H1 (cell line): ENCODE measurements at regions not wholly inside any gene's neighbourhood (a gene's known extent, or its start where the extent isn't known, plus 50 kb on each side); places are given as distances from the start of the nearest gene placed in this dataset.

ENCODE experiments used
- CTCF ChIA-PET: fragments of 300-600 bp; sonication (Branson Sonifier 250); formaldehyde crosslinking; loops from one replicate; lab custom pipeline; 2021; ENCODE audit not compliant: partially characterized antibody; lab: Charles Lee
- POLR2A ChIA-PET: fragments of 300-600 bp; sonication (Branson Sonifier 250); formaldehyde crosslinking; loops from one replicate; lab custom pipeline; 2021; ENCODE audit warnings: inconsistent platforms; ENCODE audit not compliant: partially characterized antibody; lab: Charles Lee
- DNase-seq, 2 experiments: peaks; one replicate each; pipeline versions ENCODE4 v3.0.0 to v3.0.0-alpha.2; 2010 to 2022; ENCODE audit warnings: low spot score in 2 of 2, low read depth in 1 of 2, mixed read lengths in 1 of 2
- FAIRE-seq: peaks from 2 replicates; lab custom pipeline; 2011; peaks lifted over from hg19 to GRCh38; lab: Jason Lieb, UNC
- H2AFZ ChIP-seq: 2 replicates; pipeline ENCODE4 v1.8.1; 2012; ENCODE audit warnings: low read length, inconsistent platforms
- H2AK5ac ChIP-seq: 2 replicates; pipeline ENCODE4 v1.6.1; 2013; ENCODE audit warnings: low read depth, low read length
- H2BK120ac ChIP-seq: replicated peaks from 2 replicates; pipeline ENCODE3; 2013; ENCODE audit warnings: low read depth, low read length, inconsistent platforms
- H2BK12ac ChIP-seq: 2 replicates; pipeline ENCODE4 v1.6.1; 2013; ENCODE audit warnings: low read depth, low read length
- H2BK15ac ChIP-seq: 2 replicates; pipeline ENCODE4 v1.6.1; 2013; ENCODE audit warnings: low read length
- H2BK20ac ChIP-seq: 2 replicates; pipeline ENCODE4 v1.6.1; 2013; ENCODE audit warnings: low read length
- H2BK5ac ChIP-seq: 2 replicates; pipeline ENCODE4 v1.6.1; 2013; ENCODE audit warnings: low read depth, low read length
- H3K14ac ChIP-seq: 2 replicates; pipeline ENCODE4 v1.6.1; 2013; ENCODE audit warnings: inconsistent platforms; ENCODE audit not compliant: insufficient read length
- H3K18ac ChIP-seq: 2 replicates; pipeline ENCODE4 v1.6.1; 2013; ENCODE audit warnings: low read length; ENCODE audit errors: extremely low read depth
- H3K23ac ChIP-seq: 2 replicates; pipeline ENCODE4 v1.6.1; 2013; ENCODE audit warnings: inconsistent platforms; ENCODE audit not compliant: insufficient read length
- H3K23me2 ChIP-seq: 2 replicates; pipeline ENCODE4 v1.6.1; 2013; ENCODE audit warnings: low read depth, low read length
- H3K27ac ChIP-seq: 2 replicates; pipeline ENCODE4 v1.6.1; 2011; ENCODE audit warnings: low read depth, low read length, inconsistent platforms
- H3K27me3 ChIP-seq, 4 experiments: replicated peaks in 1 of 4; 1 replicate in 1 of 4; 2 replicates in 3 of 4; pipeline versions ENCODE4 v1.6.1 to v1.8.1; 2011 to 2013; ENCODE audit warnings: low read length in 3 of 4, mild to moderate bottlenecking in 3 of 4, inconsistent platforms in 2 of 4, mixed read lengths in 2 of 4, moderate library complexity in 1 of 4; ENCODE audit not compliant: control insufficient read depth in 3 of 4, insufficient read depth in 3 of 4; ENCODE audit errors: extremely low read depth in 1 of 4
- H3K36me3 ChIP-seq, 4 experiments: 2 replicates each; pipeline versions ENCODE4 v1.6.1 to v1.8.1; 2011 to 2013; ENCODE audit warnings: mild to moderate bottlenecking in 4 of 4, low read length in 3 of 4, moderate library complexity in 2 of 4, control low read depth in 1 of 4, inconsistent platforms in 1 of 4; ENCODE audit not compliant: insufficient read depth in 4 of 4, control insufficient read depth in 2 of 4
- H3K4ac ChIP-seq: replicated peaks from 2 replicates; pipeline ENCODE3; 2013; ENCODE audit warnings: low read length, low read depth, mixed read lengths, inconsistent platforms; ENCODE audit not compliant: insufficient read length
- H3K4me1 ChIP-seq, 4 experiments: replicated peaks in 1 of 4; 1 replicate in 1 of 4; 2 replicates in 3 of 4; pipeline versions ENCODE4 v1.6.1 to v1.8.1; 2011 to 2013; ENCODE audit warnings: low read length in 3 of 4, inconsistent platforms in 2 of 4, mixed read lengths in 1 of 4; ENCODE audit not compliant: insufficient read depth in 4 of 4, control insufficient read depth in 3 of 4
- H3K4me2 ChIP-seq, 2 experiments: 2 replicates each; pipeline versions ENCODE4 v1.6.1 to v1.8.1; 2011 to 2013; ENCODE audit warnings: low read depth in 2 of 2, low read length in 2 of 2, control low read depth in 1 of 2, inconsistent platforms in 1 of 2, mild to moderate bottlenecking in 1 of 2; ENCODE audit not compliant: insufficient read depth in 1 of 2
- H3K4me3 ChIP-seq, 4 experiments: fragments of 200-600, 300-600 bp in 1 of 4; sonication (generic), shearing (Covaris generic), sonication (Bioruptor Twin) in 1 of 4; 2 replicates each; pipeline versions ENCODE4 v1.5.1 to v1.8.1; 2011 to 2016; ENCODE audit warnings: low read length in 4 of 4, low read depth in 3 of 4, control low read depth in 2 of 4, inconsistent platforms in 2 of 4, mild to moderate bottlenecking in 2 of 4, mixed read lengths in 1 of 4, moderate library complexity in 1 of 4; ENCODE audit not compliant: insufficient read depth in 2 of 4; ENCODE audit errors: extremely low read depth in 1 of 4
- H3K56ac ChIP-seq: replicated peaks from 2 replicates; pipeline ENCODE3; 2013; ENCODE audit warnings: low read depth, mild to moderate bottlenecking, mixed read lengths, low read length, inconsistent platforms; ENCODE audit not compliant: insufficient read length
- H3K79me1 ChIP-seq: 2 replicates; pipeline ENCODE4 v1.6.1; 2013; ENCODE audit warnings: low read depth, low read length, control low read depth
- H3K79me2 ChIP-seq, 2 experiments: 2 replicates each; pipeline versions ENCODE4 v1.6.1 to v1.8.1; 2012 to 2013; ENCODE audit warnings: low read length in 2 of 2, mild to moderate bottlenecking in 2 of 2, inconsistent platforms in 1 of 2; ENCODE audit not compliant: insufficient read depth in 2 of 2, control insufficient read depth in 1 of 2
- H3K9ac ChIP-seq, 4 experiments: replicated peaks in 1 of 4; 1 replicate in 1 of 4; 2 replicates in 3 of 4; pipeline versions ENCODE4 v1.6.1 to v1.8.1; 2011 to 2013; ENCODE audit warnings: low read depth in 3 of 4, low read length in 3 of 4, control low read depth in 2 of 4, mild to moderate bottlenecking in 2 of 4, moderate library complexity in 2 of 4, inconsistent platforms in 1 of 4; ENCODE audit errors: extremely low read depth in 1 of 4
- H3K9me3 ChIP-seq, 2 experiments: 2 replicates each; pipeline versions ENCODE4 v1.6.1 to v1.8.1; 2012 to 2013; ENCODE audit warnings: mild to moderate bottlenecking in 2 of 2, moderate library complexity in 2 of 2, control low read depth in 1 of 2, inconsistent platforms in 1 of 2, low read depth in 1 of 2, low read length in 1 of 2, mixed read lengths in 1 of 2; ENCODE audit not compliant: insufficient read depth in 2 of 2
- H4K20me1 ChIP-seq, 2 experiments: replicated peaks in 1 of 2; 2 replicates each; pipeline versions ENCODE3 to v1.8.1; 2011 to 2013; ENCODE audit warnings: inconsistent platforms in 2 of 2, low read length in 2 of 2, mild to moderate bottlenecking in 1 of 2; ENCODE audit not compliant: insufficient read depth in 2 of 2, control insufficient read depth in 1 of 2
- H4K5ac ChIP-seq: 2 replicates; pipeline ENCODE4 v1.6.1; 2013; ENCODE audit warnings: low read length, low read depth, mixed read lengths, inconsistent platforms; ENCODE audit not compliant: insufficient read length
- H4K8ac ChIP-seq: 2 replicates; pipeline ENCODE4 v1.8.0; 2013; ENCODE audit warnings: mild to moderate bottlenecking, moderate library complexity, low read length, inconsistent platforms; ENCODE audit not compliant: insufficient read depth; ENCODE audit errors: extremely low read depth
- H4K91ac ChIP-seq: replicated peaks from 2 replicates; pipeline ENCODE3; 2013; ENCODE audit warnings: low read length, mixed read lengths, inconsistent platforms; ENCODE audit not compliant: insufficient read length
- CBX5 ChIP-seq: fragments of 300-800, 300-1000 bp; sonication (generic); IDR thresholded peaks from 2 replicates; pipeline ENCODE4 v1.7.1; 2016; ENCODE audit warnings: antibody characterized with exemption, low read length, low read depth
- CHD1 ChIP-seq: IDR thresholded peaks from 2 replicates; pipeline ENCODE4 v1.6.1; 2012; ENCODE audit warnings: low read depth, low read length, improper control_type of control experiment
- CTCF ChIP-seq, 3 experiments: IDR thresholded peaks; 1 replicate in 2 of 3; 2 replicates in 1 of 3; pipeline versions ENCODE4 v1.5.1 to v1.6.1; 2011; ENCODE audit warnings: low read length in 3 of 3, mild to moderate bottlenecking in 3 of 3, inconsistent platforms in 2 of 3, low read depth in 1 of 3, moderate library complexity in 1 of 3; ENCODE audit not compliant: insufficient read depth in 1 of 3; ENCODE audit errors: control extremely low read depth in 1 of 3
- KDM1A ChIP-seq: fragments of 200-600, 300-600 bp; sonication (generic); IDR thresholded peaks from 2 replicates; pipeline ENCODE4 v1.7.1; 2016; ENCODE audit warnings: mild to moderate bottlenecking, low read length, borderline replicate concordance
- KDM4A ChIP-seq: IDR thresholded peaks from one replicate; pipeline ENCODE4 v1.7.1; 2012; ENCODE audit warnings: low read depth, mild to moderate bottlenecking, moderate library complexity, low read length, inconsistent platforms; ENCODE audit not compliant: severe bottlenecking
- RXRA ChIP-seq: IDR thresholded peaks from 2 replicates; pipeline ENCODE4 v1.6.1; 2011; ENCODE audit warnings: low read depth, mild to moderate bottlenecking, low read length, moderate library complexity; ENCODE audit not compliant: insufficient read depth
- WGBS, 2 experiments: shearing (Covaris generic) in 1 of 2; methylation state at CpG; one replicate each; pipeline versions ENCODE4 v1.1.6 to v1.1.7; 2013 to 2015; ENCODE audit warnings: low lambda C conversion rate in 2 of 2, mixed read lengths in 2 of 2, inconsistent platforms in 1 of 2, low coverage in 1 of 2, missing lambda C conversion rate in 1 of 2; ENCODE audit not compliant: insufficient replicate concordance in 2 of 2, insufficient coverage in 1 of 2, insufficient read length in 1 of 2; ENCODE audit errors: extremely low coverage in 1 of 2, missing lambda C conversion rate in 1 of 2; 5-methylcytosine and 5-hydroxymethylcytosine counted together

- Histone ChIP-seq H4K5ac (no peak overlapping the region), H3K27ac (no peak overlapping the region), H3K79me1 (no peaks in the 10 kb centered on the region), H2BK12ac (no peak overlapping the region), H4K20me1 (no peaks in the 10 kb centered on the region), H3K36me3 (no peaks in the 10 kb centered on the region), H2BK20ac (no peak overlapping the region), H2BK120ac (no peak overlapping the region), H3K9ac (no peak overlapping the region), H3K23me2 (no peaks in the 10 kb centered on the region), H3K18ac (no peak overlapping the region), H3K9me3 (no peaks in the 10 kb centered on the region), H3K4ac (no peak overlapping the region), H2AK5ac (no peak overlapping the region), H3K27me3 (no peaks in the 10 kb centered on the region), H3K23ac (no peak overlapping the region), H3K14ac (no peak overlapping the region), H2BK15ac (no peak overlapping the region), H2AFZ (no peak overlapping the region), H3K4me3 (no peak overlapping the region), H3K4me1 (no peaks in the 10 kb centered on the region; a peak in 2 of 7 replicates), H4K8ac (no peak overlapping the region), H4K91ac (no peak overlapping the region), H3K56ac (no peak overlapping the region), H3K79me2 (no peaks in the 10 kb centered on the region), H2BK5ac (no peak overlapping the region), H3K4me2 (no peak overlapping the region)
- WGBS, 2 experiments: 90% methylated on average over 8 of the region's 8 CpGs; no CpG with 5 or more reads in 1 of the 2 experiments
- ChIA-PET POLR2A (no interaction called here), CTCF (interaction anchor here (1.1 to 1.5 kb wide), 2 partner anchors 10 to 38 kb away, joined by 3 read pairs; no protein-coding TSS in a partner anchor)
- TF ChIP-seq CHD1: no peak
- no peak for TF ChIP-seq RXRA
- TF ChIP-seq KDM4A: no peak
- TF ChIP-seq CTCF (IDR thresholded peaks at IDR 0.05; ENCODE audit: control extremely low read depth in 1 of 3, insufficient read depth in 1 of 3, low read depth in 1 of 3, low read length in 3 of 3): no peak
- TF ChIP-seq KDM1A: no peak
- TF ChIP-seq CBX5: no peak
- FAIRE-seq (no peak), DNase-seq (no peak)
These were observed 93.5 kb downstream of the KLF6 start for GRCh38 chr10:3691482-3691881.
